C4-2B (cell line): ENCODE measurements at regions not wholly inside any gene's neighbourhood (a gene's known extent, or its start where the extent isn't known, plus 50 kb on each side); places are given as distances from the start of the nearest gene placed in this dataset.

Experiments used
- CTCF ChIP-seq: fragments of 450-650 bp; conservative IDR thresholded peaks from 2 replicates; pipeline ENCODE4 v1.5.1; 2017; ENCODE audit warnings: mild to moderate bottlenecking
- ZFX ChIP-seq: fragments of 450-650 bp; IDR thresholded peaks from 2 replicates; pipeline ENCODE4 v1.6.1; 2017

- TF ChIP-seq CTCF, result no peak
- no peak for TF ChIP-seq ZFX
These were observed 346.4 kb downstream of the FGF9 start for GRCh38 chr13:22017226-22017625.
